ENCODE measurements at regions not wholly inside any gene's neighbourhood (a gene's known extent, or its start where the extent isn't known, plus 50 kb on each side); places are given as distances from the start of the nearest gene placed in this dataset.
"Not testable (repeated sequence)": the region's sequence is repeated elsewhere in the genome, so short reads cannot be mapped to it uniquely, and the experiment has no call there.

- no peak for DNase-seq (ENCODE audit: low spot score)
- intact Hi-C loops (cut with DNase I) = no loop called here
Measured at GRCh38 chrX:65610481-65610880, 57.0 kb upstream of the MSN start.

DNA sequence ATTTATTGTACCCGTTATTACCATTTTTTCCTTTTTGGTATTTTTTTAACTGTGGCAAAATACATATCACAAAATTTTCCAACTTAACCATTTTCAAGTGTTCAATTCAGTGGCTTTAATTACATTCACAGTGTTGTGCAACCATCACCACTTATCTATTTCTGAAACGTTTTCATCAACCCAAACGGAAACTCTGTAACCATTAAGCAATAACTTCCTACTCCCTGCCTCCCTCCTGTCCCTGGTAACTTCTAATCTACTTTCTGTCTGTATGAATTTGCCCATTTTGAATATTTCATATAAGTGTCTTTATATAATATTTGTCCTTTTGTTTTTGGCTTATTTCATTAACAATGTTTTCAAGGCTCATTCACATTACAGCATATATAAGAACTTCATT is 57.4 kb upstream of the MSN start:
- intact Hi-C loops (cut with DNase I) = no loop called here

GRCh38 chrX:65609237-65609636 is 58.2 kb upstream of the MSN start:
- DNase-seq (ENCODE audit: low spot score) = no peak
- intact Hi-C loops (cut with DNase I) = no loop called here

More for the DNA sequence above, 57.4 kb upstream of the MSN start:
- DNase-seq (ENCODE audit: low spot score) = no peak

GRCh38 chrX:65608026-65608425 is 59.4 kb upstream of the MSN start:
- no peak for DNase-seq (ENCODE audit: low spot score)
- intact Hi-C loops (cut with DNase I) = no loop called here

DNA sequence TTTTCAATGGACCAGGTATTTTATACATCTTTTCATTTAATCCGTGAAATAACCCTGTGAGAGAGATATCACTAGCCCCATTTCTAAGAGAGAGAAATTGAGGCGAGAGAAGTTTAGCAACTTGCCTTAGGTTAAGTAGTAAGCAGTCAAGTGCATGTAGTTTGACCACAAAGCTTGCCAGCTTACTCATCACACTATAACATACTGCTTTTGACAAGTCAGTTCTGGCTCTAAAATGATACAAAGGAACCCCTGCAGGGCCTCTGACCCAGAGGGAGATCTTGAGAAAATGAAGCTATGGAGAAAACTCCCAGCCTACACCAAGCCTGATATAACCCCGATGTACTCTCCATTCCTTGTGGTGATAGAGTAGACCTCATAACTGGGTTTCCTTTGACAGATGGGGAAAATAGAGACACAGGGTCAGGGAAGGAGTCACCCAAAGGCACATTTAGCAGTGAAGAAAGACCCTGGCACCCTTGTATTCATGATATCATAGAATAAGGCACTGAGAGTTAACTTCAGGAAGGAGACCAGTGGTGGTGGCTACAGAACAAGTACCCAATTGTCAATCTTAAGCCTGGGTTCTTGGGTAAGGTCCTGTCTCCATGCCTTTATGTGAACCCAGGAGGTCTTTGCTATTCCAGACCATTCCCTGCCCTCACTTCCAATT is 60.2 kb upstream of the MSN start:
- no peak for DNase-seq (ENCODE audit: low spot score)
- intact Hi-C loops (cut with DNase I) = no loop called here

- no peak for DNase-seq (ENCODE audit: low spot score)
- intact Hi-C loops (cut with DNase I) = no loop called here
Measured at GRCh38 chrX:65602221-65602560, 65.3 kb upstream of the MSN start.

GRCh38 chrX:65601530-65602220 is 65.8 kb upstream of the MSN start:
- intact Hi-C loops (cut with DNase I) = loop anchor here (1.0 to 2.0 kb wide), 3 partner anchors 33 to 103 kb away; no protein-coding TSS in a partner anchor
- DNase-seq (ENCODE audit: low spot score) = peak; percentile 92

DNA sequence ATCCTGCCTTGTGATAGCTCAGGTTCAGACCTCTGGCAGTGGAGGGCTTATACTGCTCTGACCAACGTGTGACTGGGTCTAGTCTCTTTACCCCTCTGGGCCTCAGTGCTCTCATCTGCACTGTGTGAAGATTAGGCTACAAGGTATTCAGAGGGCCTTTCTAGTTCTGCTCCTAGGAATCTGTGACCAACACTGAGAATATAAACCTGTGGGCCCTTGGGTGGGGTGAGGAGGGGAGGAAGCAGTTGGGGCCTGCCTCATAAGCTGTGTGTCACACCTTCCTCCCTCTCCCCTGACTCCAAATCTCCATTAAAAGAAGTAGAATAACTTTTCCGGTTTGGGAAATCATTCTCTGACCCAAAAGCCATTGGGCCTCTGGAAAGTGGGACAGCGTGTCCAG is 66.3 kb upstream of the MSN start:
- intact Hi-C loops (cut with DNase I) = loop anchor here (1.0 to 2.0 kb wide), 3 partner anchors 34 to 104 kb away; no protein-coding TSS in a partner anchor
- DNase-seq (ENCODE audit: low spot score) = no peak

DNA sequence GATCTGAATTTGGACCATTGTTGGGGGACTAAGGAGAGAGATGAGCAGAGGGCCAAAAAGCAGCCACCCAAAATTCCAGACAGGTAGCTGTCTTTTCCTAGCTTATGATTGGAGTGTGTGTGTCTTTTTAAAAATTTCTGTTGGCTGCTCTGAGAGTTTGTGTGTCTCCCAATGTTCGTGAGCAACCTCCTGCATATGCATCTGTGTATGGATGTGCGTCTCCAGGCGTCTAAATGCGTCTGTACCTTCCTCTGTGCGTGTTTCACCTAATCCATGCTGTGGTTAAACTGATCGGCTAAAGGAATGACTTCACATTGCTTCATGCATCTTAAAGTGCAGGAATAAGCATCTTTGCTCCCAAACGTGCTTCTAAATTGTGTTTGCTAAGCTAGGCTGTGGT is 65.5 kb upstream of the LAS1L start:
- no peak for DNase-seq (ENCODE audit: low spot score)
- intact Hi-C loops (cut with DNase I) = loop anchor here (2.0 kb wide), 2 partner anchors 35 to 105 kb away; no protein-coding TSS in a partner anchor

GRCh38 chrX:65598559-65599147 is 64.1 kb upstream of the LAS1L start:
- intact Hi-C loops (cut with DNase I) = loop anchor here (5.0 kb wide), 1 partner anchor 389 kb away; no protein-coding TSS in a partner anchor
- no peak for DNase-seq (ENCODE audit: low spot score)

GRCh38 chrX:65596270-65597034 is 61.9 kb upstream of the LAS1L start:
- intact Hi-C loops (cut with DNase I) = loop anchor here (2.0 to 5.0 kb wide), 2 partner anchors 72 to 391 kb away; no protein-coding TSS in a partner anchor
- DNase-seq (ENCODE audit: low spot score) = no peak

DNA sequence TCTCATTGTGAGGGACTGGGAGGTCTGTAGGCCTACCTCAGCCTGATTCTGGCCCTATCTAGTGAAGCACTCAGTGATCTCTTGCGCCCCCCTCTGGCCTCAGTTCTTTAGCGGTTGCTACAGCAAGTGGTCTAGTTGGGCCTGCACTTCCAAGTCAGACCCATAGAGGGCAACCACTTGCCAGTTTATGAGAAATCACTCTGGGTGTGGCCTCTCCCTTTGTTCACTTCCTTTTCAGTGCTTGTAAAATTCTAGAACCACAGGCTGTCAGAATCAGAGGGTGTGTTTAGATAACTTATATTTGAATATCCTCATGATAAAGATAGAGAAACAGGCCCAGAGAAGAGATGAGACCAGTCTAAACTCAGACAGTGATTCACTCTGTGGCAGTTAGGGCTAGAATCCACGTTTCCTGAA is 60.9 kb upstream of the LAS1L start:
- intact Hi-C loops (cut with DNase I) = loop anchor here (5.0 kb wide), 1 partner anchor 392 kb away; no protein-coding TSS in a partner anchor
- peak; percentile 96 for DNase-seq (ENCODE audit: low spot score)

DNA sequence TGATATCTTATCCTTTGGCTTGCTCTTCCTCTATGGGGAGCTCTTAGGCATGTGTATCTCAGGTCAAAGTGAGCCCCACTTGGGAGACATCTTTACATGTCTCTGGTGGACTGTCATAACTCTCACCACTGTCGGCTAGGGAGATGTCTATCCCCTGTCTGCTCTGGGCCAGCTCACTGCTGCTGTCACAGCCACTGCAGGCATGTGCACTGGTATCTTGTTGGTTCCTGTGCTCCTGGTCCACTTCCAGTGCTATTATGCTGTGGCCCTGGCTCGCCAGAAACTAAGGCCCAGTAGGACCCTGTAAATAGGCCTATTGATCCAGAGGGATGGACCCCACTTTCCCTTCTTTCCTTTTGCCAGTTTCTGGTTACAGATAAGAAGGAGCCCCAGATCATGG is 56.6 kb upstream of the LAS1L start:
- DNase-seq (ENCODE audit: low spot score) = no peak
- intact Hi-C loops (cut with DNase I) = no loop called here

DNA sequence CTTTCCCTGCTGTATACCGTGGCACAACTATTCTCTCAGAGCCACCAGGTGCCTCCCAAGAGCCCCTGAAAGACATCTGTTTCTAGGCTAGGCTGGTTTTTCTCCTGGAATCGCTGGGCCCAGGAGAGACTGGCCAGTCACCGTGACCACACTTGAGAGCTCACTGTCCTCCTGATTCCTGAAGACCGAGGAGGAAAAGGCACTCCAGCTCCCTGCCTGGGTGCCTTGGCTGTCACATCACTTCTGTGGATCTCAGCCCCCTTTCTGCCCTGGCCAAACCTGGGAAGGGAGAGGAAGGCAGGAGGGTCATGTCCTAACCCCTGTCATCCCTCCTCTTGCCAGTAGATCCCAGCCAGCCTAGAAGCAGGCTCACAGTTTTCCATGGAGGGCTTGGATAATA is 54.7 kb upstream of the LAS1L start:
- intact Hi-C loops (cut with DNase I) = no loop called here
- DNase-seq (ENCODE audit: low spot score) = no peak

- no peak for DNase-seq (ENCODE audit: low spot score)
- intact Hi-C loops (cut with DNase I) = no loop called here
Measured at GRCh38 chrX:65588795-65589194, 54.2 kb upstream of the LAS1L start.

GRCh38 chrX:65587616-65588526 is 53.3 kb upstream of the LAS1L start:
- intact Hi-C loops (cut with DNase I) = no loop called here
- no peak for DNase-seq (ENCODE audit: low spot score)

- intact Hi-C loops (cut with DNase I) = no loop called here
Measured at GRCh38 chrX:65586491-65586890, 51.9 kb upstream of the LAS1L start.

DNA sequence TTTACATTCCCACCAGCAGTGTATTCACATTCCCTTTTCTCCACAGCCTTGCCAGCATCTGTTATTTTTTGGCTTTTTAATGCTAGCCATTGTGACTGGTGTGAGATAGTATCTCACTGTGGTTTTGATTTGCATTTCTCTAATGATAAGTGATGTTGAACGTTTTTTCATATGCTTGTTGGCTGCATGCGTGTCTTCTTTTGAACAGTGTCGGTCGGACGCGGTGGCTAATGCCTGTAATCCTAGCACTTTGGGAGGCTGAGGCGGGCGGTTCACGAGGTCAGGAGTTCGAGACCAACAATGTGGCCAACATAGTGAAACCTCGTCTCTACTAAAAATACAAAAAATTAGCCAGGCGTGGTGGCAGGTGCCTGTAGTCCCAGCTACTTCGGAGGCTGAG is 50.6 kb upstream of the LAS1L start:
- intact Hi-C loops (cut with DNase I) = not testable (repeated sequence)

More at GRCh38 chrX:65586491-65586890, 51.9 kb upstream of the LAS1L start:
- no peak for DNase-seq (ENCODE audit: low spot score)

More for the DNA sequence above, 50.6 kb upstream of the LAS1L start:
- not testable (repeated sequence) for DNase-seq (ENCODE audit: low spot score)
